IMR-90 (cell line): ENCODE measurements at regions not wholly inside any gene's neighbourhood (a gene's known extent, or its start where the extent isn't known, plus 50 kb on each side); places are given as distances from the start of the nearest gene placed in this dataset.
A peak's percentile ranks its signal among the peaks of the same experiment; 100 is the strongest.

Experiments
- ATAC-seq: fragments of 200-7000 bp; cut with Tn5 transposase; 2 replicates; pipeline ENCODE4 v1.9.1; 2020; ENCODE audit warnings: low read depth, mild to moderate bottlenecking, moderate library complexity
- BruUV-seq: library from RNA; stranded (reverse); fragments of 400-500 nt; replicated peaks from 2 replicates; lab custom pipeline; 2021; lab: Mats Ljungman, UMichigan
- CTCF ChIA-PET: fragments of 300-600 bp; formaldehyde crosslinking; extraction: SDS; loops from one replicate; lab custom pipeline; 2021; ENCODE audit warnings: antibody characterized with exemption; lab: Yijun Ruan, JAX
- POLR2A ChIA-PET: fragments of 300-600 bp; sonication (Branson Sonifier 250); formaldehyde crosslinking; loops from one replicate; lab custom pipeline; 2022; ENCODE audit warnings: antibody characterized with exemption; ENCODE audit not compliant: unreplicated experiment; lab: Charles Lee
- DNase-seq: peaks from one replicate; pipeline ENCODE4 v3.0.0; 2013
- H2AFZ ChIP-seq: replicated peaks from 2 replicates; pipeline ENCODE3; 2013; ENCODE audit warnings: low read length, mild to moderate bottlenecking; ENCODE audit not compliant: poor library complexity
- H2AK5ac ChIP-seq: 2 replicates; pipeline ENCODE4 v1.6.1; 2013; ENCODE audit warnings: low read depth, low read length, inconsistent platforms
- H2AK9ac ChIP-seq: replicated peaks from 2 replicates; pipeline ENCODE3; 2013; ENCODE audit warnings: mild to moderate bottlenecking, low read depth, low read length, moderate library complexity; ENCODE audit not compliant: poor library complexity
- H2BK120ac ChIP-seq: 2 replicates; pipeline ENCODE4 v1.6.1; 2013; ENCODE audit warnings: low read depth, low read length, inconsistent platforms
- H2BK15ac ChIP-seq: 3 replicates; pipeline ENCODE4 v1.6.1; 2013; ENCODE audit warnings: low read depth, low read length, inconsistent platforms
- H2BK20ac ChIP-seq: 2 replicates; pipeline ENCODE4 v1.6.1; 2013; ENCODE audit warnings: low read depth, mild to moderate bottlenecking, inconsistent platforms, low read length, moderate library complexity
- H2BK5ac ChIP-seq: 2 replicates; pipeline ENCODE4 v1.6.1; 2013; ENCODE audit warnings: mild to moderate bottlenecking, low read depth, low read length, inconsistent platforms; ENCODE audit not compliant: poor library complexity, severe bottlenecking
- H3K14ac ChIP-seq: replicated peaks from 2 replicates; pipeline ENCODE4 v1.6.1; 2013; ENCODE audit warnings: low read depth, low read length, inconsistent platforms
- H3K18ac ChIP-seq: 2 replicates; pipeline ENCODE4 v1.6.1; 2013; ENCODE audit warnings: low read depth, low read length, control low read depth
- H3K23ac ChIP-seq: 2 replicates; pipeline ENCODE4 v1.6.1; 2013; ENCODE audit warnings: low read depth, low read length, inconsistent platforms
- H3K27ac ChIP-seq: 2 replicates; pipeline ENCODE4 v1.5.1; 2013; ENCODE audit warnings: mild to moderate bottlenecking, control low read depth, low read length; ENCODE audit not compliant: insufficient read depth
- H3K27me3 ChIP-seq: 2 replicates; pipeline ENCODE4 v1.6.1; 2013; ENCODE audit warnings: low read length; ENCODE audit not compliant: control insufficient read depth, insufficient read depth
- H3K36me3 ChIP-seq: 2 replicates; pipeline ENCODE4 v1.6.1; 2013; ENCODE audit warnings: low read length, mixed read lengths; ENCODE audit not compliant: control insufficient read depth, insufficient read depth
- H3K4ac ChIP-seq: 2 replicates; pipeline ENCODE4 v1.6.1; 2013; ENCODE audit warnings: low read depth, low read length, inconsistent platforms
- H3K4me1 ChIP-seq: 2 replicates; pipeline ENCODE4 v1.6.1; 2013; ENCODE audit warnings: low read length, mixed read lengths; ENCODE audit not compliant: control insufficient read depth, insufficient read depth
- H3K4me2 ChIP-seq: 2 replicates; pipeline ENCODE4 v1.6.1; 2013; ENCODE audit warnings: low read depth, mild to moderate bottlenecking, control low read depth, low read length, moderate library complexity
- H3K4me3 ChIP-seq: 2 replicates; pipeline ENCODE4 v1.5.1; 2013; ENCODE audit warnings: low read depth, mild to moderate bottlenecking, control low read depth, low read length, moderate library complexity; ENCODE audit not compliant: insufficient read depth
- H3K56ac ChIP-seq: 2 replicates; pipeline ENCODE4 v1.6.1; 2013; ENCODE audit warnings: low read length, inconsistent platforms; ENCODE audit not compliant: insufficient read depth; ENCODE audit errors: extremely low read depth
- H3K79me1 ChIP-seq, 2 experiments: 2 replicates each; pipeline ENCODE4 v1.6.1; 2013; ENCODE audit warnings: low read length in 2 of 2, inconsistent platforms in 1 of 2, low read depth in 1 of 2
- H3K9ac ChIP-seq: 2 replicates; pipeline ENCODE4 v1.6.1; 2013; ENCODE audit warnings: low read depth, low read length, control low read depth
- H3K9me1 ChIP-seq: 2 replicates; pipeline ENCODE4 v1.6.1; 2013; ENCODE audit warnings: low read length, inconsistent platforms; ENCODE audit not compliant: insufficient read depth
- H3K9me3 ChIP-seq: 2 replicates; pipeline ENCODE4 v1.6.1; 2013; ENCODE audit warnings: low read length; ENCODE audit not compliant: control insufficient read depth, insufficient read depth
- H4K20me1 ChIP-seq: 2 replicates; pipeline ENCODE4 v1.6.1; 2013; ENCODE audit warnings: low read length, inconsistent platforms; ENCODE audit not compliant: insufficient read depth
- H4K5ac ChIP-seq: 2 replicates; pipeline ENCODE4 v1.6.1; 2013; ENCODE audit warnings: mild to moderate bottlenecking, low read depth, low read length, control low read depth
- H4K8ac ChIP-seq, 2 experiments: 2 replicates each; pipeline ENCODE4 v1.6.1; 2013; ENCODE audit warnings: low read depth in 2 of 2, low read length in 2 of 2, control low read depth in 1 of 2, inconsistent platforms in 1 of 2
- H4K91ac ChIP-seq: 2 replicates; pipeline ENCODE4 v1.6.1; 2013; ENCODE audit warnings: low read depth, low read length, inconsistent platforms; ENCODE audit not compliant: insufficient read depth
- FOS ChIP-seq: fragments of 150-350 bp; IDR thresholded peaks from 2 replicates; pipeline ENCODE4 v1.6.1; 2016; ENCODE audit warnings: low read depth, low read length
- USF2 ChIP-seq: fragments of 150-350 bp; IDR thresholded peaks from 2 replicates; pipeline ENCODE4 v1.6.1; 2017; ENCODE audit warnings: mild to moderate bottlenecking, antibody characterized with exemption, low read length, low read depth
- WGBS, 2 experiments: methylation state at CpG; one replicate each; pipeline versions ENCODE4 v1.1.5 to v1.1.7; 2013; ENCODE audit warnings: missing lambda C conversion rate in 2 of 2; ENCODE audit not compliant: insufficient read length in 1 of 2; ENCODE audit errors: extremely low coverage in 2 of 2; 5-methylcytosine and 5-hydroxymethylcytosine counted together
- dilution Hi-C: fragments of 300-500 bp; cut with HindIII; formaldehyde crosslinking; loops from one replicate; pipeline ENCODE4 v1.14.3; 2018; ENCODE audit warnings: low sequenced_read_pairs; ENCODE audit not compliant: unreplicated experiment
- in situ Hi-C: fragments of 300-500 bp; cut with MboI; formaldehyde crosslinking; loops from 3 replicates; pipeline ENCODE4 v1.14.3; 2019; ENCODE audit warnings: low sequenced_read_pairs, inconsistent platforms, mixed read lengths
- intact Hi-C: fragments of 100-400 bp; cut with micrococcal nuclease; formaldehyde crosslinking; loops from 2 replicates; pipeline ENCODE4 v1.10.0; 2022

DNA sequence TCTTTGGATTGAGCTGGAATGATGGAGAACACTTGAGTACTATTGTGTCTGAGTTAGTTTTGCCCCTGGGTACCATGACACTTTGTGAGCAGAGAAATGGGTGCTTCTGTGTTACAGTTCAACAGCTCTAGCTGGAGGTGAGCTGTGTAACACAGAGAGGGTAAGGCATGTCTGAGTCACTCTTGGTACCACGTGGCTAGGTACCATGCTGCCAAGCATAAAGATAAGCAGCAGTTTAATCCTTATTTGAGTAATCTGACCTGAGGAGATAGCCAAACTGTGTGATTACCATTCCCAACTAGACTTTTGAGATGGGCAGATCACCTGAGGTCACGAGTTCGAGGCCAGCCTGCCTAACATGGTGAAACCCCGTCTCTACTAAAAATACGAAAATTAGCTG, 122.0 kb downstream of the OLFM4 start:
- H4K91ac ChIP-seq, result no peak overlapping the region
- no peak overlapping the region for H3K4me3 ChIP-seq
- H2BK5ac ChIP-seq, result no peak overlapping the region
- no peak overlapping the region for H2AK9ac ChIP-seq
- intact Hi-C loops, result no loop called here
- H4K5ac ChIP-seq, result no peak overlapping the region
- H4K8ac ChIP-seq, result no peak overlapping the region
- no peak overlapping the region for H2BK15ac ChIP-seq
- no peak overlapping the region for H3K56ac ChIP-seq
- no peak overlapping the region for H3K14ac ChIP-seq
- dilution Hi-C loops, result no loop called here
- no peaks in the 10 kb centered on the region for H3K4me1 ChIP-seq
- H3K4me2 ChIP-seq, result no peak overlapping the region
- no peak overlapping the region for H2BK120ac ChIP-seq
- ChIA-PET CTCF (interaction anchor here (0.8 to 1.9 kb wide), 2 partner anchors 182 to 183 kb away, joined by 6 to 28 read pairs; no protein-coding TSS in a partner anchor), POLR2A (no interaction called here)
- peaks cover 4% of the 10 kb centered on the region; the same call in 1 of the 2 replicates for H3K9me3 ChIP-seq
- H2AFZ ChIP-seq, result no peak overlapping the region
- H3K23ac ChIP-seq, result no peak overlapping the region
- H3K18ac ChIP-seq, result no peak overlapping the region
- DNase-seq (no peak), ATAC-seq (no peak)
- no peak overlapping the region for H2AK5ac ChIP-seq
- H3K27ac ChIP-seq, result no peak overlapping the region
- in situ Hi-C loops, result no loop called here
- no peaks in the 10 kb centered on the region for H3K9me1 ChIP-seq
- H2BK20ac ChIP-seq, result no peak overlapping the region
- no peaks in the 10 kb centered on the region for H3K27me3 ChIP-seq
- no peaks in the 10 kb centered on the region for H3K36me3 ChIP-seq
- no TSS peak for BruUV-seq
- H4K20me1 ChIP-seq, result no peaks in the 10 kb centered on the region
- no peaks in the 10 kb centered on the region for H3K79me1 ChIP-seq
- 58% methylated on average over 2 of the region's 5 CpGs; no CpG with 5 or more reads in 1 of the 2 experiments for WGBS, 2 experiments
- no peak for TF ChIP-seq FOS
- peak; percentile 15; the same call in 1 of the 2 replicates for TF ChIP-seq USF2
- H3K9ac ChIP-seq, result no peak overlapping the region
- H3K4ac ChIP-seq, result no peak overlapping the region
